NCI-H128 (cell line): ENCODE measurements at regions not wholly inside any gene's neighbourhood (a gene's known extent, or its start where the extent isn't known, plus 50 kb on each side); places are given as distances from the start of the nearest gene placed in this dataset.

Experiments used
- DNase-seq: peaks from one replicate; lab custom pipeline; 2025; ENCODE audit not compliant: unreplicated experiment; lab: John Stamatoyannopoulos, UW

GRCh38 chr13:21316376-21316775 lies 139.9 kb downstream of the MRPL57 start:
- no peak for DNase-seq

GRCh38 chr13:21318891-21319532 lies 140.1 kb downstream of the ZDHHC20 start:
- no peak for DNase-seq

GRCh38 chr13:21319869-21320641 lies 139.0 kb downstream of the ZDHHC20 start:
- no peak for DNase-seq

- DNase-seq = no peak
These were observed 138.5 kb downstream of the ZDHHC20 start for GRCh38 chr13:21320642-21321034.

- DNase-seq = no peak
These were observed 137.8 kb downstream of the ZDHHC20 start for GRCh38 chr13:21321269-21321668.

GRCh38 chr13:21322327-21322965 lies 136.7 kb downstream of the ZDHHC20 start:
- no peak for DNase-seq
